Hindlimb muscle (tissue), 1 donor: ENCODE measurements at regions not wholly inside any gene's neighbourhood (a gene's known extent, or its start where the extent isn't known, plus 50 kb on each side); places are given as distances from the start of the nearest gene placed in this dataset.

Experiments
- DNase-seq: peaks from one replicate; pipeline ENCODE4 v3.0.0-alpha.2; 2013

GRCh38 chr2:128798502-128799283 is 480.0 kb upstream of the HS6ST1 start:
- DNase-seq, result no peak

GRCh38 chr2:128799284-128799552 is 480.6 kb upstream of the HS6ST1 start:
- no peak for DNase-seq

- DNase-seq, result no peak
Measured at GRCh38 chr2:128799730-128800129, 481.1 kb upstream of the HS6ST1 start.

GRCh38 chr2:128801576-128801975 is 482.9 kb upstream of the HS6ST1 start:
- DNase-seq, result peak; percentile 54

GRCh38 chr2:128803222-128803621 is 484.6 kb upstream of the HS6ST1 start:
- no peak for DNase-seq

- no peak for DNase-seq
Measured at GRCh38 chr2:128805237-128805636, 486.6 kb upstream of the HS6ST1 start.

GRCh38 chr2:128805918-128806317 is 487.2 kb upstream of the HS6ST1 start:
- DNase-seq, result no peak

- no peak for DNase-seq
Measured at GRCh38 chr2:128807317-128807716, 488.6 kb upstream of the HS6ST1 start.

GRCh38 chr2:128808462-128809258 is 490.0 kb upstream of the HS6ST1 start:
- DNase-seq, result no peak

- DNase-seq, result no peak
Measured at GRCh38 chr2:128809259-128809636, 490.6 kb upstream of the HS6ST1 start.

- DNase-seq, result no peak
Measured at GRCh38 chr2:128809880-128810279, 491.2 kb upstream of the HS6ST1 start.

- no peak for DNase-seq
Measured at GRCh38 chr2:128812183-128812940, 493.7 kb upstream of the HS6ST1 start.

GRCh38 chr2:128813352-128814034 is 494.8 kb upstream of the HS6ST1 start:
- no peak for DNase-seq

GRCh38 chr2:128815248-128815647 is 496.6 kb upstream of the HS6ST1 start:
- DNase-seq, result no peak

- DNase-seq, result no peak
Measured at GRCh38 chr2:128817171-128817570, 498.5 kb upstream of the HS6ST1 start.

- DNase-seq, result no peak
Measured at GRCh38 chr2:128817813-128818212, 499.1 kb upstream of the HS6ST1 start.

- DNase-seq, result no peak
Measured at GRCh38 chr2:128818248-128818647, 499.6 kb upstream of the HS6ST1 start.

GRCh38 chr2:128818704-128819491 is 500.2 kb upstream of the HS6ST1 start:
- no peak for DNase-seq

GRCh38 chr2:128820452-128820851 is 501.8 kb upstream of the HS6ST1 start:
- peak; percentile 71 for DNase-seq

- no peak for DNase-seq
Measured at GRCh38 chr2:128821010-128821409, 502.3 kb upstream of the HS6ST1 start.

GRCh38 chr2:128832946-128833663 is 514.4 kb upstream of the HS6ST1 start:
- DNase-seq, result no peak
